Body of pancreas (tissue), 4 donors: ENCODE measurements at regions not wholly inside any gene's neighbourhood (a gene's known extent, or its start where the extent isn't known, plus 50 kb on each side); places are given as distances from the start of the nearest gene placed in this dataset.

Experiments
- POLR2A ChIP-seq, 3 donors: fragments of 450-650 bp; IDR thresholded peaks; one replicate each; pipeline ENCODE4 v1.6.1; 2016; ENCODE audit warnings: antibody characterized with exemption in 3 of 3, mild to moderate bottlenecking in 2 of 3
- TF ChIP-seq, protein P1 (sequence below), 7 experiments: fragments of 450-650 bp in 4 of 7; fragments of 200-600 bp in 3 of 7; sonication (generic) in 3 of 7; IDR thresholded peaks; one replicate each; pipeline ENCODE4 v1.5.1; 2016 to 2019; ENCODE audit warnings: antibody characterized with exemption in 7 of 7

DNA sequence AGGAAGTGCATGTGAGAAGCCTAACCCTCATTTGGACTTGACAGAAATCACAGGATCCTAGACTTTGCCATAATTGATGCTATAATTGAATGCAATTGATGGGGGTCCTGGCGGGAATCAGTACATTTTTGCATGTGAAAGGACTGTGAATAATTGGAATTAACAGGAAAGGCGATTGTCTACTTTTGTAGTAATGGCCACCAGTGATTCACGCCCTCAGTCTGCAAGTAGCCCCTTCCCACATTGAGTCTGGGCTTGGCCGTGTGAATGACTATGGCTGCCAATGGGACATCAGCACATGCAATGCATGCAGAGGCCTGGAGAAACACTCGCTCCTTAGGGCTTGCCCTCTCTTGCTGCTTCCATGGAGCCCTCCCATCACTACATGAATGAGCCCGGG is 107.8 kb upstream of the OSMR start:
- TF ChIP-seq, protein P1, sequence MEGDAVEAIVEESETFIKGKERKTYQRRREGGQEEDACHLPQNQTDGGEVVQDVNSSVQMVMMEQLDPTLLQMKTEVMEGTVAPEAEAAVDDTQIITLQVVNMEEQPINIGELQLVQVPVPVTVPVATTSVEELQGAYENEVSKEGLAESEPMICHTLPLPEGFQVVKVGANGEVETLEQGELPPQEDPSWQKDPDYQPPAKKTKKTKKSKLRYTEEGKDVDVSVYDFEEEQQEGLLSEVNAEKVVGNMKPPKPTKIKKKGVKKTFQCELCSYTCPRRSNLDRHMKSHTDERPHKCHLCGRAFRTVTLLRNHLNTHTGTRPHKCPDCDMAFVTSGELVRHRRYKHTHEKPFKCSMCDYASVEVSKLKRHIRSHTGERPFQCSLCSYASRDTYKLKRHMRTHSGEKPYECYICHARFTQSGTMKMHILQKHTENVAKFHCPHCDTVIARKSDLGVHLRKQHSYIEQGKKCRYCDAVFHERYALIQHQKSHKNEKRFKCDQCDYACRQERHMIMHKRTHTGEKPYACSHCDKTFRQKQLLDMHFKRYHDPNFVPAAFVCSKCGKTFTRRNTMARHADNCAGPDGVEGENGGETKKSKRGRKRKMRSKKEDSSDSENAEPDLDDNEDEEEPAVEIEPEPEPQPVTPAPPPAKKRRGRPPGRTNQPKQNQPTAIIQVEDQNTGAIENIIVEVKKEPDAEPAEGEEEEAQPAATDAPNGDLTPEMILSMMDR (IDR thresholded peaks at IDR 0.05): no peak
- no peak for TF ChIP-seq POLR2A (IDR thresholded peaks at IDR 0.05)
